COLO829 (cell line): ENCODE measurements at regions not wholly inside any gene's neighbourhood (a gene's known extent, or its start where the extent isn't known, plus 50 kb on each side); places are given as distances from the start of the nearest gene placed in this dataset.
"Not testable (repeated sequence)": the region's sequence is repeated elsewhere in the genome, so short reads cannot be mapped to it uniquely, and the experiment has no call there.

Experiments used
- DNase-seq: peaks from one replicate; pipeline ENCODE4 v3.0.0; 2012; ENCODE audit warnings: low spot score

GRCh38 chr4:49510238-49510637, 524.2 kb downstream of the CWH43 start:
- peak; percentile 45 for DNase-seq

GRCh38 chr4:49511353-49511752, 525.3 kb downstream of the CWH43 start:
- DNase-seq: not testable (repeated sequence)

GRCh38 chr4:49511881-49512491, 525.9 kb downstream of the CWH43 start:
- peak; percentile 47 for DNase-seq

GRCh38 chr4:49512641-49513545, 526.8 kb downstream of the CWH43 start:
- DNase-seq: peak; percentile 71

- not testable (repeated sequence) for DNase-seq
Measured at GRCh38 chr4:49513546-49514115, 527.6 kb downstream of the CWH43 start.

- not testable (repeated sequence) for DNase-seq
Measured at GRCh38 chr4:49514171-49514699, 528.2 kb downstream of the CWH43 start.

- DNase-seq: not testable (repeated sequence)
Measured at GRCh38 chr4:49514841-49515240, 528.8 kb downstream of the CWH43 start.

GRCh38 chr4:49515241-49515640, 529.2 kb downstream of the CWH43 start:
- not testable (repeated sequence) for DNase-seq

GRCh38 chr4:49516096-49516495, 530.0 kb downstream of the CWH43 start:
- not testable (repeated sequence) for DNase-seq

- no peak for DNase-seq
Measured at GRCh38 chr4:49516796-49517195, 530.7 kb downstream of the CWH43 start.

GRCh38 chr4:49517485-49518205, 531.6 kb downstream of the CWH43 start:
- not testable (repeated sequence) for DNase-seq

- DNase-seq: not testable (repeated sequence)
Measured at GRCh38 chr4:49519150-49520035, 533.3 kb downstream of the CWH43 start.

- DNase-seq: not testable (repeated sequence)
Measured at GRCh38 chr4:49523816-49524765, 538.0 kb downstream of the CWH43 start.

GRCh38 chr4:49558916-49559676, 573.0 kb downstream of the CWH43 start:
- not testable (repeated sequence) for DNase-seq

GRCh38 chr4:49560131-49560816, 574.2 kb downstream of the CWH43 start:
- not testable (repeated sequence) for DNase-seq

- not testable (repeated sequence) for DNase-seq
Measured at GRCh38 chr4:49560883-49561282, 574.8 kb downstream of the CWH43 start.

- not testable (repeated sequence) for DNase-seq
Measured at GRCh38 chr4:49570248-49570647, 584.2 kb downstream of the CWH43 start.

GRCh38 chr4:49573666-49574215, 587.7 kb downstream of the CWH43 start:
- not testable (repeated sequence) for DNase-seq
